K562 (cell line): ENCODE measurements at regions not wholly inside any gene's neighbourhood (a gene's known extent, or its start where the extent isn't known, plus 50 kb on each side); places are given as distances from the start of the nearest gene placed in this dataset.

Experiments
- ATAC-seq: fragments of 200-7000 bp; cut with Tn5 transposase; 3 replicates; pipeline ENCODE4 v1.9.1; 2020; ENCODE audit warnings: moderate library complexity
- BruUV-seq: library from RNA; stranded (reverse); fragments of 400-500 nt; replicated peaks from 2 replicates; lab custom pipeline; 2021; lab: Mats Ljungman, UMichigan
- CTCF ChIA-PET: fragments of 300-600 bp; formaldehyde crosslinking; extraction: SDS; loops from one replicate; lab custom pipeline; 2021; ENCODE audit warnings: low intra/inter-chr PET ratio; lab: Yijun Ruan, JAX
- POLR2A ChIA-PET: fragments of 300-600, 350-650 bp; sonication (Branson Sonifier 250); formaldehyde crosslinking; extraction: SDS; loops from one replicate; lab custom pipeline; 2021; ENCODE audit warnings: antibody characterized with exemption, inconsistent platforms; lab: Yijun Ruan, JAX
- DNase-seq, 4 experiments: peaks; one replicate each; pipeline versions ENCODE4 v3.0.0 to v3.0.0-alpha.2; 2011 to 2018; ENCODE audit warnings: low spot score in 3 of 4, mixed read lengths in 3 of 4; ENCODE audit errors: extremely low read depth in 1 of 4
- FAIRE-seq: peaks from 2 replicates; lab custom pipeline; 2011; peaks lifted over from hg19 to GRCh38; lab: Jason Lieb, UNC
- H2AFZ ChIP-seq: 2 replicates; pipeline ENCODE4 v1.6.0; 2011; ENCODE audit warnings: low read depth, low read length, control low read depth, inconsistent platforms
- H3K27ac ChIP-seq: fragments of 200-600 bp; 3 replicates; pipeline ENCODE4 v1.8.0; 2011; ENCODE audit warnings: low read depth, mild to moderate bottlenecking, control low read depth, inconsistent platforms, low read length, moderate library complexity, mixed read lengths; ENCODE audit errors: extremely low read depth
- H3K27me3 ChIP-seq, 2 experiments: fragments of 300-600 bp in 1 of 2; 2 replicates in 1 of 2; 3 replicates in 1 of 2; pipeline versions ENCODE4 v1.6.0 to v1.8.0; 2011; ENCODE audit warnings: inconsistent platforms in 2 of 2, low read length in 2 of 2, mild to moderate bottlenecking in 1 of 2, mixed read lengths in 1 of 2, moderate library complexity in 1 of 2; ENCODE audit not compliant: control insufficient read depth in 2 of 2, insufficient read depth in 2 of 2
- H3K36me3 ChIP-seq: fragments of 300-600 bp; 3 replicates; pipeline ENCODE4 v1.8.0; 2011; ENCODE audit warnings: mild to moderate bottlenecking, low read length, inconsistent platforms; ENCODE audit not compliant: control insufficient read depth, insufficient read depth
- H3K4me1 ChIP-seq, 2 experiments: fragments of 200-600 bp in 1 of 2; replicated peaks in 1 of 2; 2 replicates in 1 of 2; 3 replicates in 1 of 2; pipeline versions ENCODE4 v1.5.1 to v1.8.0; 2011; ENCODE audit warnings: inconsistent platforms in 2 of 2, low read length in 2 of 2, mild to moderate bottlenecking in 1 of 2, mixed read lengths in 1 of 2, moderate library complexity in 1 of 2; ENCODE audit not compliant: control insufficient read depth in 2 of 2, insufficient read depth in 2 of 2
- H3K4me2 ChIP-seq: 2 replicates; pipeline ENCODE4 v1.6.1; 2011; ENCODE audit warnings: low read length, control low read depth, inconsistent platforms, mixed read lengths; ENCODE audit not compliant: insufficient read depth
- H3K4me3 ChIP-seq: fragments of 200-600 bp; sonication (generic), shearing (Covaris generic); 2 replicates; pipeline ENCODE4 v1.5.1; 2016; ENCODE audit warnings: control low read depth, inconsistent platforms
- H3K79me2 ChIP-seq: fragments of 200-600 bp; 3 replicates; pipeline ENCODE4 v1.8.0; 2011; ENCODE audit warnings: low read length, inconsistent platforms; ENCODE audit not compliant: control insufficient read depth, insufficient read depth
- H3K9ac ChIP-seq, 2 experiments: 2 replicates each; pipeline versions ENCODE4 v1.6.0 to v1.6.1; 2011; ENCODE audit warnings: low read depth in 2 of 2, low read length in 2 of 2, control low read depth in 1 of 2, inconsistent platforms in 1 of 2, mild to moderate bottlenecking in 1 of 2, mixed read lengths in 1 of 2; ENCODE audit not compliant: insufficient read depth in 1 of 2
- H3K9me1 ChIP-seq: one replicate; pipeline ENCODE4 v1.6.0; 2011; ENCODE audit warnings: inconsistent platforms, mild to moderate bottlenecking, low read length, moderate library complexity; ENCODE audit not compliant: control insufficient read depth, insufficient read depth
- H3K9me3 ChIP-seq: replicated peaks from 2 replicates; pipeline ENCODE4 v1.5.1; 2011; ENCODE audit warnings: low read depth, low read length, inconsistent platforms; ENCODE audit not compliant: control insufficient read depth, insufficient read depth
- H4K20me1 ChIP-seq: replicated peaks from 2 replicates; pipeline ENCODE4 v1.6.1; 2011; ENCODE audit warnings: low read length, inconsistent platforms, mixed read lengths; ENCODE audit not compliant: control insufficient read depth, insufficient read depth
- CTBP1 ChIP-seq: fragments of 450-650 bp; IDR thresholded peaks from 2 replicates; pipeline ENCODE4 v1.6.1; 2016; ENCODE audit warnings: borderline replicate concordance
- ELF1 ChIP-seq: fragments of 200-800 bp; sonication (Bioruptor generic); IDR thresholded peaks from 2 replicates; pipeline ENCODE4 v1.6.1; 2016; ENCODE audit warnings: missing genetic modification characterization, missing compliant biosample characterization
- ETS2 ChIP-seq: IDR thresholded peaks from 2 replicates; pipeline ENCODE4 v1.6.1; 2016; ENCODE audit warnings: borderline replicate concordance, missing genetic modification characterization, mild to moderate bottlenecking, moderate library complexity, missing compliant biosample characterization; ENCODE audit not compliant: poor library complexity, severe bottlenecking
- HIVEP1 ChIP-seq: fragments of 250-450 bp; sonication (Bioruptor Pico); IDR thresholded peaks from 2 replicates; pipeline ENCODE4 v1.4.0; 2020; ENCODE audit warnings: mild to moderate bottlenecking
- PCBP2 ChIP-seq: fragments of 200-400 bp; formaldehyde crosslinking; IDR thresholded peaks from 2 replicates; pipeline ENCODE4 v1.6.1; 2018; ENCODE audit warnings: low read length, low read depth, mild to moderate bottlenecking, moderate library complexity; ENCODE audit not compliant: poor library complexity, severe bottlenecking
- RCOR1 ChIP-seq, 2 experiments: IDR thresholded peaks; 2 replicates each; pipeline ENCODE4 v1.6.1; 2012; ENCODE audit warnings: low read depth in 2 of 2, low read length in 2 of 2, borderline replicate concordance in 1 of 2, improper control_type of control experiment in 1 of 2
- TCFL5 ChIP-seq: fragments of 250-450 bp; sonication (Bioruptor Pico); conservative IDR thresholded peaks from 2 replicates; pipeline ENCODE4 v1.6.1; 2021; ENCODE audit warnings: mild to moderate bottlenecking, moderate library complexity, matching md5 sums
- TFE3 ChIP-seq: fragments of 450-650 bp; formaldehyde crosslinking; IDR thresholded peaks from 2 replicates; pipeline ENCODE4 v1.4.0; 2020; ENCODE audit warnings: mild to moderate bottlenecking, mixed read lengths
- ZNF511 ChIP-seq: sonication (generic); formaldehyde crosslinking; IDR thresholded peaks from 2 replicates; pipeline ENCODE4 v1.8.0; 2022; ENCODE audit warnings: mild to moderate bottlenecking, missing genetic modification reagents
- WGBS: fragments of 100-300 bp; shearing (Covaris generic); methylation state at CpG from one replicate; pipeline ENCODE4 v1.1.6; 2016; ENCODE audit warnings: low coverage, mixed read lengths; ENCODE audit not compliant: insufficient coverage; ENCODE audit errors: missing lambda C conversion rate; 5-methylcytosine and 5-hydroxymethylcytosine counted together
- in situ Hi-C: fragments of 300-500 bp; cut with MboI; formaldehyde crosslinking; loops from 4 replicates; pipeline ENCODE4 v1.15.0; 2018; ENCODE audit warnings: inconsistent platforms, mixed read lengths
- intact Hi-C: fragments of 100-400 bp; cut with micrococcal nuclease; formaldehyde crosslinking; loops from 2 replicates; pipeline ENCODE4 v1.14.2; 2022

- no peaks in the 10 kb centered on the region for H3K36me3 ChIP-seq
- no peaks in the 10 kb centered on the region for H3K9me3 ChIP-seq
- WGBS: 6% methylated on average over 4 of the region's 4 CpGs
- BruUV-seq: no TSS peak
- H3K9ac ChIP-seq: no peak overlapping the region
- H3K27ac ChIP-seq: no peak overlapping the region
- FAIRE-seq (no peak), ATAC-seq (no peak), DNase-seq (no peak)
- H3K27me3 ChIP-seq: no peaks in the 10 kb centered on the region
- H3K4me2 ChIP-seq: no peak overlapping the region
- intact Hi-C loops: no loop called here
- H4K20me1 ChIP-seq: no peaks in the 10 kb centered on the region
- H3K9me1 ChIP-seq: no peaks in the 10 kb centered on the region
- POLR2A ChIA-PET: no interaction called here
- in situ Hi-C loops: no loop called here
- CTCF ChIA-PET: no interaction called here
- H3K79me2 ChIP-seq: no peaks in the 10 kb centered on the region
- no peak overlapping the region for H2AFZ ChIP-seq
- TF ChIP-seq ETS2 (tag) (no peak), ZNF511 (CRISPR knock-in tag) (no peak), HIVEP1 (CRISPR knock-in tag) (no peak), PCBP2 (no peak), TFE3 (CRISPR knock-in tag) (no peak), TCFL5 (no peak), CTBP1 (no peak), ELF1 (tag) (no peak), RCOR1 (IDR thresholded peaks at IDR 0.05; ENCODE audit: borderline replicate concordance in 1 of 2, low read depth in 2 of 2, low read length in 2 of 2) (no peak)
- no peaks in the 10 kb centered on the region for H3K4me1 ChIP-seq
- no peak overlapping the region for H3K4me3 ChIP-seq
These were observed 2216.6 kb upstream of the RAG2 start for GRCh38 chr11:38814670-38815069.
